Loucy (cell line): ENCODE measurements at regions not wholly inside any gene's neighbourhood (a gene's known extent, or its start where the extent isn't known, plus 50 kb on each side); places are given as distances from the start of the nearest gene placed in this dataset.

ENCODE experiments used
- H2AFZ ChIP-seq: fragments of 200-600 bp; sonication (generic); 2 replicates; pipeline ENCODE4 v1.6.0; 2016; ENCODE audit warnings: antibody characterized with exemption, mild to moderate bottlenecking, low read length, moderate library complexity
- H3F3A ChIP-seq: fragments of 200-600 bp; 2 replicates; pipeline ENCODE4 v1.6.0; 2016; ENCODE audit warnings: antibody characterized with exemption, low read depth, mild to moderate bottlenecking
- H3K27me3 ChIP-seq: fragments of 200-600 bp; sonication (generic); 2 replicates; pipeline ENCODE4 v1.6.1; 2014; ENCODE audit warnings: low read length, mild to moderate bottlenecking; ENCODE audit not compliant: insufficient read depth, poor library complexity, severe bottlenecking
- H3K36me3 ChIP-seq: fragments of 200-600 bp; sonication (generic); 2 replicates; pipeline ENCODE4 v1.6.1; 2016; ENCODE audit warnings: low read length; ENCODE audit not compliant: insufficient read depth
- H3K4me1 ChIP-seq: fragments of 200-600 bp; sonication (generic); 2 replicates; pipeline ENCODE4 v1.5.1; 2014; ENCODE audit warnings: low read length, mild to moderate bottlenecking; ENCODE audit not compliant: insufficient read depth, poor library complexity, severe bottlenecking
- H3K4me2 ChIP-seq: fragments of 200-600 bp; sonication (generic); 2 replicates; pipeline ENCODE4 v1.6.0; 2014; ENCODE audit warnings: antibody characterized with exemption, low read length, low read depth, mild to moderate bottlenecking; ENCODE audit not compliant: poor library complexity, severe bottlenecking
- H3K4me3 ChIP-seq: fragments of 200-600 bp; sonication (generic); 2 replicates; pipeline ENCODE4 v1.5.1; 2014; ENCODE audit warnings: low read length, mild to moderate bottlenecking, mixed read lengths; ENCODE audit not compliant: poor library complexity, severe bottlenecking
- H3K79me2 ChIP-seq: fragments of 200-600 bp; sonication (generic); 2 replicates; pipeline ENCODE4 v1.6.1; 2014; ENCODE audit warnings: low read length; ENCODE audit not compliant: insufficient read depth
- H3K9ac ChIP-seq: fragments of 200-600 bp; sonication (generic); 2 replicates; pipeline ENCODE4 v1.6.0; 2014; ENCODE audit warnings: mild to moderate bottlenecking, low read depth, low read length, moderate library complexity; ENCODE audit not compliant: poor library complexity, severe bottlenecking
- H3K9me2 ChIP-seq: fragments of 200-600 bp; sonication (generic); replicated peaks from 2 replicates; pipeline ENCODE4 v1.6.1; 2016; ENCODE audit warnings: low read depth, low read length, mixed read lengths
- H3K9me3 ChIP-seq: fragments of 200-600 bp; sonication (generic); 2 replicates; pipeline ENCODE4 v1.6.1; 2014; ENCODE audit warnings: mild to moderate bottlenecking, antibody characterized with exemption, low read length, low read depth; ENCODE audit not compliant: insufficient read depth
- H4K20me1 ChIP-seq: fragments of 200-600 bp; sonication (generic); 2 replicates; pipeline ENCODE4 v1.6.0; 2014; ENCODE audit warnings: antibody characterized with exemption, low read length, mild to moderate bottlenecking; ENCODE audit not compliant: insufficient read depth, poor library complexity, severe bottlenecking
- EZH2phosphoT487 ChIP-seq: fragments of 200-600 bp; IDR thresholded peaks from 2 replicates; pipeline ENCODE4 v1.6.1; 2018; ENCODE audit warnings: antibody characterized with exemption, mild to moderate bottlenecking, moderate library complexity, borderline replicate concordance
- TF ChIP-seq, protein P1 (sequence below): fragments of 200-600 bp; sonication (generic); conservative IDR thresholded peaks from 2 replicates; pipeline ENCODE4 v1.5.1; 2014; ENCODE audit warnings: mild to moderate bottlenecking, antibody characterized with exemption, low read length

GRCh38 chr2:18467749-18468360 lies 92.6 kb downstream of the RDH14 start:
- Histone ChIP-seq H2AFZ (no peak overlapping the region), H3K79me2 (no peaks in the 10 kb centered on the region), H3F3A (no peaks in the 10 kb centered on the region), H3K36me3 (no peaks in the 10 kb centered on the region), H3K4me2 (no peak overlapping the region), H3K9me2 (no peaks in the 10 kb centered on the region), H3K9ac (no peak overlapping the region), H3K27me3 (no peaks in the 10 kb centered on the region), H3K4me1 (no peaks in the 10 kb centered on the region), H3K4me3 (no peak overlapping the region), H4K20me1 (no peaks in the 10 kb centered on the region), H3K9me3 (no peaks in the 10 kb centered on the region)
- TF ChIP-seq EZH2phosphoT487, result no peak
- TF ChIP-seq, protein P1, sequence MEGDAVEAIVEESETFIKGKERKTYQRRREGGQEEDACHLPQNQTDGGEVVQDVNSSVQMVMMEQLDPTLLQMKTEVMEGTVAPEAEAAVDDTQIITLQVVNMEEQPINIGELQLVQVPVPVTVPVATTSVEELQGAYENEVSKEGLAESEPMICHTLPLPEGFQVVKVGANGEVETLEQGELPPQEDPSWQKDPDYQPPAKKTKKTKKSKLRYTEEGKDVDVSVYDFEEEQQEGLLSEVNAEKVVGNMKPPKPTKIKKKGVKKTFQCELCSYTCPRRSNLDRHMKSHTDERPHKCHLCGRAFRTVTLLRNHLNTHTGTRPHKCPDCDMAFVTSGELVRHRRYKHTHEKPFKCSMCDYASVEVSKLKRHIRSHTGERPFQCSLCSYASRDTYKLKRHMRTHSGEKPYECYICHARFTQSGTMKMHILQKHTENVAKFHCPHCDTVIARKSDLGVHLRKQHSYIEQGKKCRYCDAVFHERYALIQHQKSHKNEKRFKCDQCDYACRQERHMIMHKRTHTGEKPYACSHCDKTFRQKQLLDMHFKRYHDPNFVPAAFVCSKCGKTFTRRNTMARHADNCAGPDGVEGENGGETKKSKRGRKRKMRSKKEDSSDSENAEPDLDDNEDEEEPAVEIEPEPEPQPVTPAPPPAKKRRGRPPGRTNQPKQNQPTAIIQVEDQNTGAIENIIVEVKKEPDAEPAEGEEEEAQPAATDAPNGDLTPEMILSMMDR, result no peak

DNA sequence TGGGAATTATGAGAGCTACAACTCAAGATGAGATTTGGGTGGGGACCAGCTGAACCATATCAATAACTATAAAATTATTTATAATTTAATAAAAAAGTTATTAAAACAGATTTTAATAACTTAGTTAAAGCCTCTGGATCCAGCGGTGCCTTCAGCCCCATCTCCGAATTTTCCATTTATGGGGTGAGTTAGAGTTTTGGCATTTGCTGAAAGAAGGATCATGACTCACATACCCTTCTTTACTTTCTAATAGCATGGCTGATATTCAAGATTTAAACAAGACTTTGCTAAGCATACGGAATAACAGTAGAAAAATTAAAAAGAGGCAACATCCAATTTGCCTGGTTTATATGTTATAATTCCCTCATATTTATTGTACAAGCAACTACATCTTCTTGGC lies 94.5 kb downstream of the RDH14 start:
- Histone ChIP-seq H3K4me2 (no peak overlapping the region), H2AFZ (no peak overlapping the region), H3K9ac (no peak overlapping the region), H3K36me3 (no peaks in the 10 kb centered on the region), H3K27me3 (no peaks in the 10 kb centered on the region), H3K4me1 (no peaks in the 10 kb centered on the region), H3K9me2 (no peaks in the 10 kb centered on the region), H3K4me3 (no peak overlapping the region), H3K79me2 (no peaks in the 10 kb centered on the region), H4K20me1 (no peaks in the 10 kb centered on the region), H3F3A (no peaks in the 10 kb centered on the region), H3K9me3 (no peaks in the 10 kb centered on the region)
- TF ChIP-seq, protein P1, result no peak
- TF ChIP-seq EZH2phosphoT487, result no peak

- H3F3A ChIP-seq, result no peaks in the 10 kb centered on the region
- no peaks in the 10 kb centered on the region for H3K9me3 ChIP-seq
- no peak overlapping the region for H3K9ac ChIP-seq
- H3K36me3 ChIP-seq, result no peaks in the 10 kb centered on the region
- no peak overlapping the region for H3K4me2 ChIP-seq
- H2AFZ ChIP-seq, result no peak overlapping the region
- no peaks in the 10 kb centered on the region for H3K9me2 ChIP-seq
- no peaks in the 10 kb centered on the region for H3K4me1 ChIP-seq
- H3K4me3 ChIP-seq, result no peak overlapping the region
- H3K27me3 ChIP-seq, result no peaks in the 10 kb centered on the region
- no peaks in the 10 kb centered on the region for H3K79me2 ChIP-seq
- TF ChIP-seq, protein P1, result no peak
- H4K20me1 ChIP-seq, result no peaks in the 10 kb centered on the region
Measured at GRCh38 chr2:18464913-18465312, 95.5 kb downstream of the RDH14 start.
